NB4 (cell line): ENCODE measurements at regions not wholly inside any gene's neighbourhood (a gene's known extent, or its start where the extent isn't known, plus 50 kb on each side); places are given as distances from the start of the nearest gene placed in this dataset.

Source experiments
- DNase-seq: peaks from one replicate; pipeline ENCODE4 v3.0.0; 2010; ENCODE audit warnings: low read depth
- H3K4me3 ChIP-seq: one replicate; pipeline ENCODE4 v1.5.1; 2011; ENCODE audit warnings: mild to moderate bottlenecking, low read depth, low read length, moderate library complexity
- MYC ChIP-seq: IDR thresholded peaks from 2 replicates; pipeline ENCODE4 v1.6.1; 2011; ENCODE audit warnings: low read depth, low read length
- POLR2A ChIP-seq: IDR thresholded peaks from 2 replicates; pipeline ENCODE4 v1.6.1; 2011; ENCODE audit warnings: mild to moderate bottlenecking; ENCODE audit not compliant: insufficient read length; ENCODE audit errors: extremely low read depth
- TF ChIP-seq, protein P1 (sequence below): IDR thresholded peaks from one replicate; pipeline ENCODE4 v1.5.1; 2012; ENCODE audit warnings: low read depth, low read length
- TF ChIP-seq, protein P2 (sequence below): IDR thresholded peaks from 2 replicates; pipeline ENCODE4 v1.6.1; 2011; ENCODE audit warnings: low read depth, low read length

DNA sequence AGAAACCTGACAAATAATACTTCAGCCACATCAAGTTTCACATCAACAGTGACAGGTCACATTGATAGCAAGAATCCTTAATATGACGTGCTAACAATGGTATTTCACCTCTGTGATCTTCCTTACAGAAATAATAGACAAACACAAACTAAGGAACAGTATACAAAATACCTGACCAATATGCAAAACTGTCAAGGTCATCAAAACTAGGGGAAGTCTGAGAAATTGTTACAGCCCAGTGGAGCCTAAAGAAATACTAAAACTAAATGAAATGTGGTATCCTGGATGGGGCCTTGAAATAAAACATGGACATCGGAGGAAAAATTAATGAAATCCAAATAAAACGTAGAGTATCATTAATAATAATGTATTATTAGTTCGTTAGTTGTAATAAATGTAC lies 422.0 kb upstream of the ZNF385D start:
- TF ChIP-seq, protein P1, sequence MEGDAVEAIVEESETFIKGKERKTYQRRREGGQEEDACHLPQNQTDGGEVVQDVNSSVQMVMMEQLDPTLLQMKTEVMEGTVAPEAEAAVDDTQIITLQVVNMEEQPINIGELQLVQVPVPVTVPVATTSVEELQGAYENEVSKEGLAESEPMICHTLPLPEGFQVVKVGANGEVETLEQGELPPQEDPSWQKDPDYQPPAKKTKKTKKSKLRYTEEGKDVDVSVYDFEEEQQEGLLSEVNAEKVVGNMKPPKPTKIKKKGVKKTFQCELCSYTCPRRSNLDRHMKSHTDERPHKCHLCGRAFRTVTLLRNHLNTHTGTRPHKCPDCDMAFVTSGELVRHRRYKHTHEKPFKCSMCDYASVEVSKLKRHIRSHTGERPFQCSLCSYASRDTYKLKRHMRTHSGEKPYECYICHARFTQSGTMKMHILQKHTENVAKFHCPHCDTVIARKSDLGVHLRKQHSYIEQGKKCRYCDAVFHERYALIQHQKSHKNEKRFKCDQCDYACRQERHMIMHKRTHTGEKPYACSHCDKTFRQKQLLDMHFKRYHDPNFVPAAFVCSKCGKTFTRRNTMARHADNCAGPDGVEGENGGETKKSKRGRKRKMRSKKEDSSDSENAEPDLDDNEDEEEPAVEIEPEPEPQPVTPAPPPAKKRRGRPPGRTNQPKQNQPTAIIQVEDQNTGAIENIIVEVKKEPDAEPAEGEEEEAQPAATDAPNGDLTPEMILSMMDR, result no peak
- TF ChIP-seq POLR2A (no peak), MYC (no peak)
- TF ChIP-seq, protein P2, sequence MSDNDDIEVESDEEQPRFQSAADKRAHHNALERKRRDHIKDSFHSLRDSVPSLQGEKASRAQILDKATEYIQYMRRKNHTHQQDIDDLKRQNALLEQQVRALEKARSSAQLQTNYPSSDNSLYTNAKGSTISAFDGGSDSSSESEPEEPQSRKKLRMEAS, result no peak
- H3K4me3 ChIP-seq, result no peak overlapping the region
- DNase-seq, result no peak

DNA sequence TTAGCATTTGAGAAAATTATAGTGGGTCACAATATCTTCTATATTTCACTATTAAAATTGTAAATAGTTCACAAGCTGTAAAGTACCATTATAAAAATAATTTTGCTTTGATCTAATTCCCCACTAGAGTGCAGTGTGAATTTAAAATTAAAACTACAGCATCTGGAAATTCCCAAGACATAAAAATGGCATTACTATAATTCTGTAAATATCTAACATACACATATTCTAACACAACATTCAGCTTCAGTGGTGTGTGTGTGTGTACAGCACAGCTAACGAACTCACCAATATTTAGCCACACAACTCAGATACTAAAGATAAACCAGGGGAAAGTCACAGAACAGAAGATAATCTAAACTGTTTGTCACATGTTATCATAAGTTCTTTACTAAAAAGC lies 424.9 kb upstream of the ZNF385D start:
- no peak for DNase-seq
- H3K4me3 ChIP-seq, result no peak overlapping the region
- no peak for TF ChIP-seq MYC
- TF ChIP-seq, protein P1, result no peak
- TF ChIP-seq, protein P2, result no peak
- TF ChIP-seq POLR2A, result no peak

DNA sequence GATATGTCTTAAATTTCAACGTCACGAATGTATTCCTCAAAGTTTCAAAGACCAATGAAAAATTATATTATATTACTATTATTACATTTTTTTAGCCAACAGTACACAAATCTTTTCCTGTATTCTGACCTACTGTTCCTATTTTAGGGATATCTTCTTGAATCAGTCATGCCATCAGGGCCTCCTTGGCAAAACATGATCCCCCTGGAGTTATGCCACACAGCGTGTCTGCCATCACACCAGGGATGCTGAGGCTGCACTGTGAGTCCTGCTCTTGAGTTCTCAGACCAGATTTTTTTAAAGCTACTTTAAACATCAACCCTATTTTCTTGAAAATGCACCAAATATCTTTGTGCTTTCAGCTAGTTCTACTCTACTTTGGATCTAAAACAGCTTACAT lies 425.9 kb upstream of the ZNF385D start:
- no peak overlapping the region for H3K4me3 ChIP-seq
- no peak for TF ChIP-seq MYC
- TF ChIP-seq, protein P2, result no peak
- no peak for TF ChIP-seq POLR2A
- TF ChIP-seq, protein P1, result no peak
- DNase-seq, result no peak

DNA sequence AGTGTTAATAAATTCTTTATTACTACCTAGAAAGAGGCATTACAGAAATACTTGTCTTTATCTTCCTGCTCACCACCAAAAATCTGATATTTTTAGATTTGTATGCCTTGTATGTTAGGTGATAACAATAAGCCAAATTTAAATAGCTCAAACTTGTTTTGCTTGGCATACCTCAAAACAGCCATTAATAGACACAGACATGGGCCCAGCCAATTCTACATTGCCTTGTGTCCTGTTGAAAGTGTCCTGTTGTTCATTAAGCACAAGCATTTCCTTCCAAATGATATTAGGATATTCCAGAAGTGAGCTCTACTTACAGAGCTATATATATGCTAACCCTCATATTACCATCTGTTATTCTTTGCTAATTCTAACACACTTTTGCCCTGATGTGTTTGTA lies 438.6 kb upstream of the ZNF385D start:
- TF ChIP-seq, protein P2, result no peak
- TF ChIP-seq, protein P1, result no peak
- TF ChIP-seq POLR2A, result no peak
- TF ChIP-seq MYC, result no peak
- DNase-seq, result no peak
- H3K4me3 ChIP-seq, result no peak overlapping the region

DNA sequence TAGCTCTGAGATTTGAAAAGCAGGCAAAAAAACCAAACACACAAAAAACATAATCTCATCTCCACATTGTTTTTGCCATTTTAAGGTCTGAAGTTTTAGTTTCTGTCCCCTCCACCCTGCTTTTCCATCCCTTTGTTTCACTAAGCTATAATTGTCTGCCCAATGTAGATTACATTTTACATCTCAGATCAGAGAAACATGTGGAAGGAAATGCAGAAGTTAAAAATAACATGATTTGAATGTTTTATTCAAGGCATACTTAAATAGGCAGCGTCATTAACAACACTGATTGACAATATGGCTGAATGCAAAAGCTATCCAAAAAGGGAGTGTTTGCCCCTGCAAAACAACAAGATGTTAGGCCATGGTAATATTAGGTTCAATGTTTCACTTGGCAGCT lies 448.1 kb upstream of the ZNF385D start:
- H3K4me3 ChIP-seq, result no peak overlapping the region
- no peak for DNase-seq
- TF ChIP-seq, protein P2, result no peak
- TF ChIP-seq, protein P1, result no peak
- TF ChIP-seq MYC, result no peak
- no peak for TF ChIP-seq POLR2A

DNA sequence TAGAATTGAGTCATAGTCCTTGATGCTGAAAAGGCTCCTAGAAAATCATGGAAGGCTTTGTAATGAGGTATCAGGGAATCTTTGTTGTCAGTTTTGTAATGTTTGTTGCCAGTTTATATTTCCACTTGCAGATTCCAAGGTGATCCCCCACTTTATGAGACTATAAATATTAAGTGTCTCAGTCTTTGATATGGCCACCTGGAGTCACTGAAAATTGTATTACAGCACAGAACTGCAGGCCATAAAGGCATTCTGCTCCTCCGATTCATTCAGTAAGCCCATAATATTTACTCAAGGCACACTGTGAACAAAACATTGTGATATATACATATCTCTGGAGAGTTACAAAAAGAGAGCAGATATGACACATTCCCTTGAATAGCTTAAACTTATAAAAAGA lies 457.8 kb upstream of the ZNF385D start:
- TF ChIP-seq, protein P1, result no peak
- TF ChIP-seq, protein P2, result no peak
- TF ChIP-seq POLR2A (no peak), MYC (no peak)
- no peak overlapping the region for H3K4me3 ChIP-seq
- DNase-seq, result no peak
